HCT116 (cell line): ENCODE measurements at regions not wholly inside any gene's neighbourhood (a gene's known extent, or its start where the extent isn't known, plus 50 kb on each side); places are given as distances from the start of the nearest gene placed in this dataset.

Source experiments
- ATAC-seq: fragments of 200-7000 bp; cut with Tn5 transposase; 2 replicates; pipeline ENCODE4 v1.9.1; 2020; ENCODE audit warnings: mild to moderate bottlenecking, moderate library complexity
- BruUV-seq: library from RNA; stranded (reverse); fragments of 400-500 nt; replicated peaks from 2 replicates; lab custom pipeline; 2021; lab: Mats Ljungman, UMichigan
- CTCF ChIA-PET: fragments of 300-600 bp; sonication (Branson Sonifier 250); formaldehyde crosslinking; loops from one replicate; lab custom pipeline; 2021; ENCODE audit warnings: antibody characterized with exemption; lab: Charles Lee
- POLR2A ChIA-PET: fragments of 300-600, 350-600 bp; sonication (Branson Sonifier 250); formaldehyde crosslinking; loops from one replicate; lab custom pipeline; 2021; ENCODE audit warnings: antibody characterized with exemption; lab: Charles Lee
- RAD21 ChIA-PET, 2 experiments: fragments of 300-600 bp; sonication (Branson Sonifier 250); formaldehyde crosslinking; loops; one replicate each; lab custom pipeline; 2023; ENCODE audit warnings: low total read pairs in 2 of 2; ENCODE audit not compliant: uncharacterized antibody in 2 of 2, unreplicated experiment in 2 of 2, low non-redundant PET in 1 of 2; lab: Charles Lee
- DNase-seq: peaks from one replicate; pipeline ENCODE4 v3.0.0-alpha.2; 2010; ENCODE audit warnings: low read depth, low spot score
- H2AFZ ChIP-seq: fragments of 200-600 bp; shearing (Covaris generic), sonication (generic); 2 replicates; pipeline ENCODE4 v1.6.1; 2017; ENCODE audit warnings: low read depth, mixed run types, mixed read lengths, antibody characterized with exemption, low read length; ENCODE audit not compliant: poor library complexity, severe bottlenecking
- H3K27ac ChIP-seq: 2 replicates; pipeline ENCODE4 v1.5.1; 2012; ENCODE audit warnings: low read depth, low read length
- H3K27me3 ChIP-seq: fragments of 200-600 bp; sonication (generic); 2 replicates; pipeline ENCODE4 v1.6.1; 2016; ENCODE audit warnings: mixed run types, low read length, mixed read lengths; ENCODE audit not compliant: insufficient read depth
- H3K36me3 ChIP-seq, 2 experiments: fragments of 200-500 bp in 1 of 2; fragments of 200-600 bp in 1 of 2; sonication (Bioruptor generic) in 1 of 2; sonication (generic) in 1 of 2; 2 replicates each; pipeline versions ENCODE4 v1.5.1 to v1.6.1; 2014 to 2016; ENCODE audit warnings: low read length in 2 of 2, inconsistent platforms in 1 of 2, mixed read lengths in 1 of 2, mixed run types in 1 of 2; ENCODE audit not compliant: insufficient read depth in 2 of 2, control insufficient read depth in 1 of 2
- H3K4me1 ChIP-seq, 2 experiments: fragments of 200-600 bp in 1 of 2; sonication (generic) in 1 of 2; 2 replicates each; pipeline versions ENCODE4 v1.5.1 to v1.6.1; 2012 to 2017; ENCODE audit warnings: low read length in 2 of 2, inconsistent platforms in 1 of 2, mild to moderate bottlenecking in 1 of 2, mixed read lengths in 1 of 2, mixed run types in 1 of 2, moderate library complexity in 1 of 2; ENCODE audit not compliant: insufficient read depth in 2 of 2, control insufficient read depth in 1 of 2
- H3K4me2 ChIP-seq: fragments of 200-600 bp; sonication (generic); 2 replicates; pipeline ENCODE4 v1.6.1; 2017; ENCODE audit warnings: mixed run types, low read length, mixed read lengths
- H3K4me3 ChIP-seq, 2 experiments: fragments of 200-600 bp in 1 of 2; sonication (generic) in 1 of 2; replicated peaks in 1 of 2; 2 replicates each; pipeline ENCODE4 v1.5.1; 2011 to 2016; ENCODE audit warnings: low read length in 2 of 2, control low read depth in 1 of 2, low read depth in 1 of 2, mild to moderate bottlenecking in 1 of 2, mixed read lengths in 1 of 2, mixed run types in 1 of 2
- H3K79me2 ChIP-seq: fragments of 200-600 bp; sonication (generic); 2 replicates; pipeline ENCODE4 v1.6.1; 2017; ENCODE audit warnings: mild to moderate bottlenecking, mixed run types, low read length, moderate library complexity, mixed read lengths; ENCODE audit not compliant: insufficient read depth
- H3K9ac ChIP-seq: fragments of 200-600 bp; sonication (generic); 2 replicates; pipeline ENCODE4 v1.6.1; 2016; ENCODE audit warnings: low read length, mixed read lengths
- H3K9me2 ChIP-seq: fragments of 200-600 bp; sonication (generic), shearing (Covaris generic); 2 replicates; pipeline ENCODE4 v1.6.1; 2017; ENCODE audit warnings: mixed run types, mild to moderate bottlenecking, moderate library complexity; ENCODE audit not compliant: insufficient read depth
- H3K9me3 ChIP-seq, 2 experiments: fragments of 200-500 bp in 1 of 2; fragments of 200-600 bp in 1 of 2; sonication (Bioruptor generic) in 1 of 2; sonication (generic) in 1 of 2; 2 replicates each; pipeline ENCODE4 v1.6.1; 2014 to 2017; ENCODE audit warnings: low read length in 2 of 2, mixed read lengths in 2 of 2, inconsistent platforms in 1 of 2, low read depth in 1 of 2, mild to moderate bottlenecking in 1 of 2, mixed run types in 1 of 2, moderate library complexity in 1 of 2; ENCODE audit not compliant: control insufficient read depth in 1 of 2, insufficient read depth in 1 of 2
- H4K20me1 ChIP-seq: fragments of 200-600 bp; sonication (generic), shearing (Covaris generic); 2 replicates; pipeline ENCODE4 v1.6.1; 2017; ENCODE audit warnings: mixed run types, mild to moderate bottlenecking, moderate library complexity; ENCODE audit not compliant: insufficient read depth
- ATF3 ChIP-seq: IDR thresholded peaks from 2 replicates; pipeline ENCODE4 v1.6.1; 2012
- CBX3 ChIP-seq: IDR thresholded peaks from 2 replicates; pipeline ENCODE4 v1.6.1; 2012; ENCODE audit warnings: low read depth
- CEBPB ChIP-seq: IDR thresholded peaks from 2 replicates; pipeline ENCODE4 v1.6.1; 2012; ENCODE audit warnings: low read depth
- ELF1 ChIP-seq: IDR thresholded peaks from 2 replicates; pipeline ENCODE4 v1.6.1; 2012; ENCODE audit warnings: low read depth, borderline replicate concordance
- EZH2phosphoT487 ChIP-seq: fragments of 200-600 bp; IDR thresholded peaks from 2 replicates; pipeline ENCODE4 v1.6.1; 2018; ENCODE audit warnings: antibody characterized with exemption, borderline replicate concordance
- MAX ChIP-seq: IDR thresholded peaks from 2 replicates; pipeline ENCODE4 v1.6.1; 2012
- RAD21 ChIP-seq: IDR thresholded peaks from 2 replicates; pipeline ENCODE4 v1.6.1; 2012; ENCODE audit warnings: low read depth, mild to moderate bottlenecking
- REST ChIP-seq: IDR thresholded peaks from 2 replicates; pipeline ENCODE4 v1.6.1; 2012; ENCODE audit warnings: low read depth
- SIN3A ChIP-seq: IDR thresholded peaks from 2 replicates; pipeline ENCODE4 v1.6.1; 2012; ENCODE audit warnings: low read depth
- SP1 ChIP-seq: IDR thresholded peaks from 2 replicates; pipeline ENCODE4 v1.6.1; 2012; ENCODE audit warnings: low read depth
- SRF ChIP-seq: IDR thresholded peaks from 2 replicates; pipeline ENCODE4 v1.6.1; 2012; ENCODE audit warnings: low read depth
- YY1 ChIP-seq: IDR thresholded peaks from 2 replicates; pipeline ENCODE4 v1.6.1; 2011; ENCODE audit warnings: low read length, low read depth, moderate library complexity, mild to moderate bottlenecking; ENCODE audit not compliant: insufficient replicate concordance; ENCODE audit errors: extremely low read depth
- intact Hi-C: fragments of 100-400 bp; cut with micrococcal nuclease; formaldehyde crosslinking; loops from 2 replicates; pipeline ENCODE4 v1.10.0; 2022

GRCh38 chr4:14552119-14552518 lies 450.2 kb upstream of the CPEB2 start:
- Histone ChIP-seq H3K79me2 (no peaks in the 10 kb centered on the region), H3K4me1 (no peaks in the 10 kb centered on the region), H3K9me2 (no peaks in the 10 kb centered on the region), H3K27me3 (no peaks in the 10 kb centered on the region), H3K9ac (no peak overlapping the region), H3K9me3 (peaks cover 0 to 3% of the 10 kb centered on the region in 2 experiments; a peak in 1 of 4 replicates), H3K36me3 (no peaks in the 10 kb centered on the region), H3K4me3 (no peak overlapping the region), H3K27ac (no peak overlapping the region), H2AFZ (no peak overlapping the region), H4K20me1 (no peaks in the 10 kb centered on the region), H3K4me2 (no peak overlapping the region)
- TF ChIP-seq CBX3 (no peak), YY1 (no peak), RAD21 (no peak), REST (no peak), SRF (no peak)
- RAD21 ChIA-PET, result no interaction called here
- intact Hi-C loops, result no loop called here
- POLR2A ChIA-PET, result interaction anchor here (0.7 kb wide), 1 partner anchor 831 kb away, joined by 3 read pairs; no protein-coding TSS in a partner anchor
- BruUV-seq, result no TSS peak
- DNase-seq, result no peak
- ATAC-seq, result no peak
- CTCF ChIA-PET, result no interaction called here

GRCh38 chr4:14559646-14560045 lies 442.6 kb upstream of the CPEB2 start:
- no peak overlapping the region for H3K9ac ChIP-seq
- RAD21 ChIA-PET, result no interaction called here
- no TSS peak for BruUV-seq
- H3K79me2 ChIP-seq, result no peaks in the 10 kb centered on the region
- no peak for DNase-seq
- no peak overlapping the region for H2AFZ ChIP-seq
- H3K4me2 ChIP-seq, result no peak overlapping the region
- no peak for TF ChIP-seq ELF1
- TF ChIP-seq SP1, result no peak
- TF ChIP-seq EZH2phosphoT487, result no peak
- TF ChIP-seq YY1, result no peak
- no peak for TF ChIP-seq CEBPB
- TF ChIP-seq SRF, result no peak
- TF ChIP-seq SIN3A, result no peak
- no peak for TF ChIP-seq MAX
- TF ChIP-seq ATF3, result no peak
- H4K20me1 ChIP-seq, result no peaks in the 10 kb centered on the region
- H3K9me3 ChIP-seq, result peaks cover 0 to 2% of the 10 kb centered on the region in 2 experiments; a peak in 2 of 4 replicates
- no peak overlapping the region for H3K4me3 ChIP-seq
- POLR2A ChIA-PET, result no interaction called here
- CTCF ChIA-PET, result no interaction called here
- H3K27ac ChIP-seq, result no peak overlapping the region
- ATAC-seq, result no peak
- no peaks in the 10 kb centered on the region for H3K27me3 ChIP-seq
- intact Hi-C loops, result no loop called here
- no peaks in the 10 kb centered on the region for H3K9me2 ChIP-seq
- H3K4me1 ChIP-seq, result no peaks in the 10 kb centered on the region
- no peaks in the 10 kb centered on the region for H3K36me3 ChIP-seq
